ENCODE measurements at regions not wholly inside any gene's neighbourhood (a gene's known extent, or its start where the extent isn't known, plus 50 kb on each side); places are given as distances from the start of the nearest gene placed in this dataset.

DNA sequence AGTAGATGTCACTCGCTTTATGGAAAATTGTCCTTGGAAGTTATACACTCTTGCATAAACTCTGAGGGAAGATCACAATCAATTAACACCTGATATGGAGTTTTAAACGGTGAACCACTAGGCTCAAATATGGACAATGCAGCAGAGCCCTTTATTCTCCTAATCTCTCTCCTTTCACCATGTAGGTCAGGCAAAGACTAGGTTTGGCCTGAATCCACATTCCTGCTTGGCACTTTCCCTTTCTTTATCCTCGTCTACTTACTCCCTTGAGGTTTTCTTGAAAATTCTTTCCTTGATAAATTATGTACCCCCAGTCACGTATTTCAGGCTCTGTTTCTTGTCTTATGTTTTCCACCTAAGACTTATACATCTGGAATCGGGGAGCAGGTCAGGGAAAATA is 751.7 kb downstream of the DACH1 start:
- ATAC-seq: no peak
- TF ChIP-seq BACH2 (CRISPR knock-in tag; IDR thresholded peaks at IDR 0.05; ENCODE audit: borderline replicate concordance): no peak
- TF ChIP-seq ZNF70 (CRISPR knock-in tag; IDR thresholded peaks at IDR 0.05): no peak
- TF ChIP-seq, protein P1, sequence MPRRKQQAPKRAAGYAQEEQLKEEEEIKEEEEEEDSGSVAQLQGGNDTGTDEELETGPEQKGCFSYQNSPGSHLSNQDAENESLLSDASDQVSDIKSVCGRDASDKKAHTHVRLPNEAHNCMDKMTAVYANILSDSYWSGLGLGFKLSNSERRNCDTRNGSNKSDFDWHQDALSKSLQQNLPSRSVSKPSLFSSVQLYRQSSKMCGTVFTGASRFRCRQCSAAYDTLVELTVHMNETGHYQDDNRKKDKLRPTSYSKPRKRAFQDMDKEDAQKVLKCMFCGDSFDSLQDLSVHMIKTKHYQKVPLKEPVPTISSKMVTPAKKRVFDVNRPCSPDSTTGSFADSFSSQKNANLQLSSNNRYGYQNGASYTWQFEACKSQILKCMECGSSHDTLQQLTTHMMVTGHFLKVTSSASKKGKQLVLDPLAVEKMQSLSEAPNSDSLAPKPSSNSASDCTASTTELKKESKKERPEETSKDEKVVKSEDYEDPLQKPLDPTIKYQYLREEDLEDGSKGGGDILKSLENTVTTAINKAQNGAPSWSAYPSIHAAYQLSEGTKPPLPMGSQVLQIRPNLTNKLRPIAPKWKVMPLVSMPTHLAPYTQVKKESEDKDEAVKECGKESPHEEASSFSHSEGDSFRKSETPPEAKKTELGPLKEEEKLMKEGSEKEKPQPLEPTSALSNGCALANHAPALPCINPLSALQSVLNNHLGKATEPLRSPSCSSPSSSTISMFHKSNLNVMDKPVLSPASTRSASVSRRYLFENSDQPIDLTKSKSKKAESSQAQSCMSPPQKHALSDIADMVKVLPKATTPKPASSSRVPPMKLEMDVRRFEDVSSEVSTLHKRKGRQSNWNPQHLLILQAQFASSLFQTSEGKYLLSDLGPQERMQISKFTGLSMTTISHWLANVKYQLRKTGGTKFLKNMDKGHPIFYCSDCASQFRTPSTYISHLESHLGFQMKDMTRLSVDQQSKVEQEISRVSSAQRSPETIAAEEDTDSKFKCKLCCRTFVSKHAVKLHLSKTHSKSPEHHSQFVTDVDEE (CRISPR knock-in tag; IDR thresholded peaks at IDR 0.05): no peak
- TF ChIP-seq, protein P2, sequence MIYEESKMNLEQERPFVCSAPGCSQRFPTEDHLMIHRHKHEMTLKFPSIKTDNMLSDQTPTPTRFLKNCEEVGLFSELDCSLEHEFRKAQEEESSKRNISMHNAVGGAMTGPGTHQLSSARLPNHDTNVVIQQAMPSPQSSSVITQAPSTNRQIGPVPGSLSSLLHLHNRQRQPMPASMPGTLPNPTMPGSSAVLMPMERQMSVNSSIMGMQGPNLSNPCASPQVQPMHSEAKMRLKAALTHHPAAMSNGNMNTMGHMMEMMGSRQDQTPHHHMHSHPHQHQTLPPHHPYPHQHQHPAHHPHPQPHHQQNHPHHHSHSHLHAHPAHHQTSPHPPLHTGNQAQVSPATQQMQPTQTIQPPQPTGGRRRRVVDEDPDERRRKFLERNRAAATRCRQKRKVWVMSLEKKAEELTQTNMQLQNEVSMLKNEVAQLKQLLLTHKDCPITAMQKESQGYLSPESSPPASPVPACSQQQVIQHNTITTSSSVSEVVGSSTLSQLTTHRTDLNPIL (CRISPR knock-in tag; IDR thresholded peaks at IDR 0.05; ENCODE audit: low read depth): no peak
- TF ChIP-seq ZNF565 (CRISPR knock-in tag; conservative IDR thresholded peaks at IDR 0.05; ENCODE audit: low read depth): no peak
- TF ChIP-seq SNAI2 (CRISPR knock-in tag; IDR thresholded peaks at IDR 0.05): no peak
- TF ChIP-seq GLIS3 (CRISPR knock-in tag; IDR thresholded peaks at IDR 0.05): no peak
- no peak for TF ChIP-seq ESRRG (CRISPR knock-in tag; IDR thresholded peaks at IDR 0.05)
- no peak for TF ChIP-seq ZNF8 (CRISPR knock-in tag; IDR thresholded peaks at IDR 0.05)
- TF ChIP-seq, protein P3, sequence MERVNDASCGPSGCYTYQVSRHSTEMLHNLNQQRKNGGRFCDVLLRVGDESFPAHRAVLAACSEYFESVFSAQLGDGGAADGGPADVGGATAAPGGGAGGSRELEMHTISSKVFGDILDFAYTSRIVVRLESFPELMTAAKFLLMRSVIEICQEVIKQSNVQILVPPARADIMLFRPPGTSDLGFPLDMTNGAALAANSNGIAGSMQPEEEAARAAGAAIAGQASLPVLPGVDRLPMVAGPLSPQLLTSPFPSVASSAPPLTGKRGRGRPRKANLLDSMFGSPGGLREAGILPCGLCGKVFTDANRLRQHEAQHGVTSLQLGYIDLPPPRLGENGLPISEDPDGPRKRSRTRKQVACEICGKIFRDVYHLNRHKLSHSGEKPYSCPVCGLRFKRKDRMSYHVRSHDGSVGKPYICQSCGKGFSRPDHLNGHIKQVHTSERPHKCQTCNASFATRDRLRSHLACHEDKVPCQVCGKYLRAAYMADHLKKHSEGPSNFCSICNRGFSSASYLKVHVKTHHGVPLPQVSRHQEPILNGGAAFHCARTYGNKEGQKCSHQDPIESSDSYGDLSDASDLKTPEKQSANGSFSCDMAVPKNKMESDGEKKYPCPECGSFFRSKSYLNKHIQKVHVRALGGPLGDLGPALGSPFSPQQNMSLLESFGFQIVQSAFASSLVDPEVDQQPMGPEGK (CRISPR knock-in tag; IDR thresholded peaks at IDR 0.05; ENCODE audit: borderline replicate concordance): no peak
- no peak for TF ChIP-seq CSDC2 (CRISPR knock-in tag; IDR thresholded peaks at IDR 0.05)
- TF ChIP-seq ISL1 (CRISPR knock-in tag; IDR thresholded peaks at IDR 0.05): no peak
- TF ChIP-seq TCF4 (CRISPR knock-in tag; IDR thresholded peaks at IDR 0.05; ENCODE audit: borderline replicate concordance): no peak
- no peak for TF ChIP-seq TOX (CRISPR knock-in tag; IDR thresholded peaks at IDR 0.05; ENCODE audit: borderline replicate concordance)
- no peak for TF ChIP-seq ARNTL (CRISPR knock-in tag; IDR thresholded peaks at IDR 0.05; ENCODE audit: borderline replicate concordance, low read depth)
- TF ChIP-seq, protein P4, sequence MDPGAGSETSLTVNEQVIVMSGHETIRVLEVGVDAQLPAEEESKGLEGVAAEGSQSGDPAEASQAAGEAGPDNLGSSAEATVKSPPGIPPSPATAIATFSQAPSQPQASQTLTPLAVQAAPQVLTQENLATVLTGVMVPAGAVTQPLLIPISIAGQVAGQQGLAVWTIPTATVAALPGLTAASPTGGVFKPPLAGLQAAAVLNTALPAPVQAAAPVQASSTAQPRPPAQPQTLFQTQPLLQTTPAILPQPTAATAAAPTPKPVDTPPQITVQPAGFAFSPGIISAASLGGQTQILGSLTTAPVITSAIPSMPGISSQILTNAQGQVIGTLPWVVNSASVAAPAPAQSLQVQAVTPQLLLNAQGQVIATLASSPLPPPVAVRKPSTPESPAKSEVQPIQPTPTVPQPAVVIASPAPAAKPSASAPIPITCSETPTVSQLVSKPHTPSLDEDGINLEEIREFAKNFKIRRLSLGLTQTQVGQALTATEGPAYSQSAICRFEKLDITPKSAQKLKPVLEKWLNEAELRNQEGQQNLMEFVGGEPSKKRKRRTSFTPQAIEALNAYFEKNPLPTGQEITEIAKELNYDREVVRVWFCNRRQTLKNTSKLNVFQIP (CRISPR knock-in tag; IDR thresholded peaks at IDR 0.05; ENCODE audit: borderline replicate concordance, low read depth): no peak
- TF ChIP-seq, protein P5, sequence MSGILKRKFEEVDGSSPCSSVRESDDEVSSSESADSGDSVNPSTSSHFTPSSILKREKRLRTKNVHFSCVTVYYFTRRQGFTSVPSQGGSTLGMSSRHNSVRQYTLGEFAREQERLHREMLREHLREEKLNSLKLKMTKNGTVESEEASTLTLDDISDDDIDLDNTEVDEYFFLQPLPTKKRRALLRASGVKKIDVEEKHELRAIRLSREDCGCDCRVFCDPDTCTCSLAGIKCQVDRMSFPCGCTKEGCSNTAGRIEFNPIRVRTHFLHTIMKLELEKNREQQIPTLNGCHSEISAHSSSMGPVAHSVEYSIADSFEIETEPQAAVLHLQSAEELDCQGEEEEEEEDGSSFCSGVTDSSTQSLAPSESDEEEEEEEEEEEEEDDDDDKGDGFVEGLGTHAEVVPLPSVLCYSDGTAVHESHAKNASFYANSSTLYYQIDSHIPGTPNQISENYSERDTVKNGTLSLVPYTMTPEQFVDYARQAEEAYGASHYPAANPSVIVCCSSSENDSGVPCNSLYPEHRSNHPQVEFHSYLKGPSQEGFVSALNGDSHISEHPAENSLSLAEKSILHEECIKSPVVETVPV (CRISPR knock-in tag; IDR thresholded peaks at IDR 0.05): no peak
- TF ChIP-seq ZFP3 (CRISPR knock-in tag; IDR thresholded peaks at IDR 0.05): no peak
- no peak for TF ChIP-seq ZFP30 (CRISPR knock-in tag; IDR thresholded peaks at IDR 0.05)
- TF ChIP-seq RARB (CRISPR knock-in tag; IDR thresholded peaks at IDR 0.05): no peak

DNA sequence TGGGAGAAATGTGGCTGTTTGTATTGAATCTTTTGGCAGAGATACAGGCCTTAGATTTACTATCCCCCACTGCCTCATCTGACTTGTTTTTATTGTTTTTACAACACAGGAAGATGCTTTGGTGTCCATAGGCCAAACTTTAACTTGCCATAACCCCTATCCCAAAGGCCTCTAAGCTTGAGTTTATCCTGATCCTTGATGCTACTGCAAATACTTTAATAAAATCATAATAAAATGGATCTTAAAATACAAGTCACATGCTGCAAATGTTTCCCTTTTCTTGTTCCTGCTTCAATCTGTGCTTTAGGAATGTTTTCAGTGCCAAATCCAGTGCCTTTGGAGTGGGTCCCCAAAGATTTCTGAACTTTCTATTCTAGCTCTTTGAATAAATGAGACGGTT is 770.6 kb downstream of the DACH1 start:
- no peak for ATAC-seq
- no peak for TF ChIP-seq ZC3H10 (CRISPR knock-in tag; IDR thresholded peaks at IDR 0.05)
- TF ChIP-seq, protein P2 (CRISPR knock-in tag; IDR thresholded peaks at IDR 0.05; ENCODE audit: low read depth): no peak
- no peak for TF ChIP-seq ZFP3 (CRISPR knock-in tag; IDR thresholded peaks at IDR 0.05)
- TF ChIP-seq, protein P1 (CRISPR knock-in tag; IDR thresholded peaks at IDR 0.05): no peak
- no peak for TF ChIP-seq ARNTL (CRISPR knock-in tag; IDR thresholded peaks at IDR 0.05; ENCODE audit: borderline replicate concordance, low read depth)
- TF ChIP-seq, protein P3 (CRISPR knock-in tag; IDR thresholded peaks at IDR 0.05; ENCODE audit: borderline replicate concordance): no peak

Measured in SK-N-SH treated with all-trans-retinoic acid at 6 μM for 48 hours (cell line).